Right lobe of liver (tissue), 4 donors: ENCODE measurements at regions not wholly inside any gene's neighbourhood (a gene's known extent, or its start where the extent isn't known, plus 50 kb on each side); places are given as distances from the start of the nearest gene placed in this dataset.

Source experiments
- CTCF ChIP-seq, 4 donors: fragments of 200-600 bp in 3 of 4; fragments of 450-650 bp in 1 of 4; IDR thresholded peaks; one replicate each; pipeline versions ENCODE4 v1.5.1 to v1.8.0; 2016 to 2022; ENCODE audit warnings: antibody characterized with exemption in 4 of 4, mild to moderate bottlenecking in 2 of 4
- POLR2A ChIP-seq: fragments of 450-650 bp; IDR thresholded peaks from one replicate; pipeline ENCODE4 v1.6.1; 2017; ENCODE audit warnings: antibody characterized with exemption, mild to moderate bottlenecking
- donor health status: DM: no; HTN: no; CAD: no.
- donor health status: DM: no; HTN: no; CAD: no.
- donor health status: DM: no; HTN: yes; CAD: no.

GRCh38 chr6:145373826-145374225 lies 361.5 kb downstream of the EPM2A start:
- TF ChIP-seq CTCF (IDR thresholded peaks at IDR 0.05) (no peak), POLR2A (no peak)
